Stimulated activated CD8-positive, alpha-beta memory T cell treated with anti-CD3 and anti-CD28 coated beads, Interleukin-15, amount 100 ng/mL, for 1 hour (primary cell): ENCODE measurements at regions not wholly inside any gene's neighbourhood (a gene's known extent, or its start where the extent isn't known, plus 50 kb on each side); places are given as distances from the start of the nearest gene placed in this dataset.
"Not testable (repeated sequence)": the region's sequence is repeated elsewhere in the genome, so short reads cannot be mapped to it uniquely, and the experiment has no call there.

ENCODE experiments used
- DNase-seq: peaks from one replicate; pipeline ENCODE4 v3.0.0-alpha.2; 2020; ENCODE audit warnings: low read depth

GRCh38 chr4:82077471-82077995, 296.3 kb downstream of the HNRNPD start:
- DNase-seq, result not testable (repeated sequence)

- DNase-seq, result no peak
Measured at GRCh38 chr4:82076809-82077208, 297.0 kb downstream of the HNRNPD start.

GRCh38 chr4:82076359-82076758, 297.4 kb downstream of the HNRNPD start:
- no peak for DNase-seq

- DNase-seq, result no peak
Measured at GRCh38 chr4:82071951-82072350, 301.8 kb downstream of the HNRNPD start.

GRCh38 chr4:82069883-82070638, 303.7 kb downstream of the HNRNPD start:
- no peak for DNase-seq

- DNase-seq, result no peak
Measured at GRCh38 chr4:82063017-82063416, 310.8 kb downstream of the HNRNPD start.

GRCh38 chr4:82057990-82058544, 315.7 kb downstream of the HNRNPD start:
- DNase-seq, result no peak

- no peak for DNase-seq
Measured at GRCh38 chr4:82055156-82055555, 318.6 kb downstream of the HNRNPD start.

GRCh38 chr4:82053396-82053795, 320.4 kb downstream of the HNRNPD start:
- no peak for DNase-seq

GRCh38 chr4:82050796-82051195, 323.0 kb downstream of the HNRNPD start:
- no peak for DNase-seq

GRCh38 chr4:82049294-82049693, 324.5 kb downstream of the HNRNPD start:
- no peak for DNase-seq

GRCh38 chr4:82047731-82048130, 326.1 kb downstream of the HNRNPD start:
- DNase-seq, result no peak

- DNase-seq, result no peak
Measured at GRCh38 chr4:82046796-82047195, 327.0 kb downstream of the HNRNPD start.

- no peak for DNase-seq
Measured at GRCh38 chr4:82045267-82045666, 328.5 kb downstream of the HNRNPD start.

- DNase-seq, result no peak
Measured at GRCh38 chr4:82044141-82044993, 329.4 kb downstream of the HNRNPD start.

- no peak for DNase-seq
Measured at GRCh38 chr4:82043809-82044137, 330.0 kb downstream of the HNRNPD start.

- DNase-seq, result no peak
Measured at GRCh38 chr4:82043081-82043808, 330.5 kb downstream of the HNRNPD start.

GRCh38 chr4:82042042-82042441, 331.7 kb downstream of the HNRNPD start:
- DNase-seq, result no peak

- DNase-seq, result no peak
Measured at GRCh38 chr4:82038936-82039335, 334.9 kb downstream of the HNRNPD start.

- DNase-seq, result no peak
Measured at GRCh38 chr4:82036181-82036580, 337.6 kb downstream of the HNRNPD start.

GRCh38 chr4:82034878-82035277, 338.9 kb downstream of the HNRNPD start:
- no peak for DNase-seq

GRCh38 chr4:82033862-82034261, 339.9 kb downstream of the HNRNPD start:
- no peak for DNase-seq
